IMR-90 (cell line): ENCODE measurements at regions not wholly inside any gene's neighbourhood (a gene's known extent, or its start where the extent isn't known, plus 50 kb on each side); places are given as distances from the start of the nearest gene placed in this dataset.

Experiments
- ATAC-seq: fragments of 200-7000 bp; cut with Tn5 transposase; 2 replicates; pipeline ENCODE4 v1.9.1; 2020; ENCODE audit warnings: low read depth, mild to moderate bottlenecking, moderate library complexity
- BruUV-seq: library from RNA; stranded (reverse); fragments of 400-500 nt; replicated peaks from 2 replicates; lab custom pipeline; 2021; lab: Mats Ljungman, UMichigan
- CTCF ChIA-PET: fragments of 300-600 bp; formaldehyde crosslinking; extraction: SDS; loops from one replicate; lab custom pipeline; 2021; ENCODE audit warnings: antibody characterized with exemption; lab: Yijun Ruan, JAX
- POLR2A ChIA-PET: fragments of 300-600 bp; sonication (Branson Sonifier 250); formaldehyde crosslinking; loops from one replicate; lab custom pipeline; 2022; ENCODE audit warnings: antibody characterized with exemption; ENCODE audit not compliant: unreplicated experiment; lab: Charles Lee
- DNase-seq: peaks from one replicate; pipeline ENCODE4 v3.0.0; 2013
- H2AFZ ChIP-seq: replicated peaks from 2 replicates; pipeline ENCODE3; 2013; ENCODE audit warnings: low read length, mild to moderate bottlenecking; ENCODE audit not compliant: poor library complexity
- H2AK5ac ChIP-seq: 2 replicates; pipeline ENCODE4 v1.6.1; 2013; ENCODE audit warnings: low read depth, low read length, inconsistent platforms
- H2AK9ac ChIP-seq: replicated peaks from 2 replicates; pipeline ENCODE3; 2013; ENCODE audit warnings: mild to moderate bottlenecking, low read depth, low read length, moderate library complexity; ENCODE audit not compliant: poor library complexity
- H2BK120ac ChIP-seq: 2 replicates; pipeline ENCODE4 v1.6.1; 2013; ENCODE audit warnings: low read depth, low read length, inconsistent platforms
- H2BK15ac ChIP-seq: 3 replicates; pipeline ENCODE4 v1.6.1; 2013; ENCODE audit warnings: low read depth, low read length, inconsistent platforms
- H2BK20ac ChIP-seq: 2 replicates; pipeline ENCODE4 v1.6.1; 2013; ENCODE audit warnings: low read depth, mild to moderate bottlenecking, inconsistent platforms, low read length, moderate library complexity
- H2BK5ac ChIP-seq: 2 replicates; pipeline ENCODE4 v1.6.1; 2013; ENCODE audit warnings: mild to moderate bottlenecking, low read depth, low read length, inconsistent platforms; ENCODE audit not compliant: poor library complexity, severe bottlenecking
- H3K14ac ChIP-seq: replicated peaks from 2 replicates; pipeline ENCODE4 v1.6.1; 2013; ENCODE audit warnings: low read depth, low read length, inconsistent platforms
- H3K18ac ChIP-seq: 2 replicates; pipeline ENCODE4 v1.6.1; 2013; ENCODE audit warnings: low read depth, low read length, control low read depth
- H3K23ac ChIP-seq: 2 replicates; pipeline ENCODE4 v1.6.1; 2013; ENCODE audit warnings: low read depth, low read length, inconsistent platforms
- H3K27ac ChIP-seq: 2 replicates; pipeline ENCODE4 v1.5.1; 2013; ENCODE audit warnings: mild to moderate bottlenecking, control low read depth, low read length; ENCODE audit not compliant: insufficient read depth
- H3K27me3 ChIP-seq: 2 replicates; pipeline ENCODE4 v1.6.1; 2013; ENCODE audit warnings: low read length; ENCODE audit not compliant: control insufficient read depth, insufficient read depth
- H3K36me3 ChIP-seq: 2 replicates; pipeline ENCODE4 v1.6.1; 2013; ENCODE audit warnings: low read length, mixed read lengths; ENCODE audit not compliant: control insufficient read depth, insufficient read depth
- H3K4ac ChIP-seq: 2 replicates; pipeline ENCODE4 v1.6.1; 2013; ENCODE audit warnings: low read depth, low read length, inconsistent platforms
- H3K4me1 ChIP-seq: 2 replicates; pipeline ENCODE4 v1.6.1; 2013; ENCODE audit warnings: low read length, mixed read lengths; ENCODE audit not compliant: control insufficient read depth, insufficient read depth
- H3K4me2 ChIP-seq: 2 replicates; pipeline ENCODE4 v1.6.1; 2013; ENCODE audit warnings: low read depth, mild to moderate bottlenecking, control low read depth, low read length, moderate library complexity
- H3K4me3 ChIP-seq: 2 replicates; pipeline ENCODE4 v1.5.1; 2013; ENCODE audit warnings: low read depth, mild to moderate bottlenecking, control low read depth, low read length, moderate library complexity; ENCODE audit not compliant: insufficient read depth
- H3K56ac ChIP-seq: 2 replicates; pipeline ENCODE4 v1.6.1; 2013; ENCODE audit warnings: low read length, inconsistent platforms; ENCODE audit not compliant: insufficient read depth; ENCODE audit errors: extremely low read depth
- H3K79me1 ChIP-seq, 2 experiments: 2 replicates each; pipeline ENCODE4 v1.6.1; 2013; ENCODE audit warnings: low read length in 2 of 2, inconsistent platforms in 1 of 2, low read depth in 1 of 2
- H3K9ac ChIP-seq: 2 replicates; pipeline ENCODE4 v1.6.1; 2013; ENCODE audit warnings: low read depth, low read length, control low read depth
- H3K9me1 ChIP-seq: 2 replicates; pipeline ENCODE4 v1.6.1; 2013; ENCODE audit warnings: low read length, inconsistent platforms; ENCODE audit not compliant: insufficient read depth
- H3K9me3 ChIP-seq: 2 replicates; pipeline ENCODE4 v1.6.1; 2013; ENCODE audit warnings: low read length; ENCODE audit not compliant: control insufficient read depth, insufficient read depth
- H4K20me1 ChIP-seq: 2 replicates; pipeline ENCODE4 v1.6.1; 2013; ENCODE audit warnings: low read length, inconsistent platforms; ENCODE audit not compliant: insufficient read depth
- H4K5ac ChIP-seq: 2 replicates; pipeline ENCODE4 v1.6.1; 2013; ENCODE audit warnings: mild to moderate bottlenecking, low read depth, low read length, control low read depth
- H4K8ac ChIP-seq, 2 experiments: 2 replicates each; pipeline ENCODE4 v1.6.1; 2013; ENCODE audit warnings: low read depth in 2 of 2, low read length in 2 of 2, control low read depth in 1 of 2, inconsistent platforms in 1 of 2
- H4K91ac ChIP-seq: 2 replicates; pipeline ENCODE4 v1.6.1; 2013; ENCODE audit warnings: low read depth, low read length, inconsistent platforms; ENCODE audit not compliant: insufficient read depth
- ELK1 ChIP-seq: fragments of 150-350 bp; IDR thresholded peaks from 2 replicates; pipeline ENCODE4 v1.6.1; 2016; ENCODE audit warnings: low read depth, mild to moderate bottlenecking, low read length, moderate library complexity, borderline replicate concordance
- MXI1 ChIP-seq: IDR thresholded peaks from 2 replicates; pipeline ENCODE4 v1.6.1; 2012; ENCODE audit warnings: low read depth, mild to moderate bottlenecking, low read length, moderate library complexity, borderline replicate concordance
- WGBS, 2 experiments: methylation state at CpG; one replicate each; pipeline versions ENCODE4 v1.1.5 to v1.1.7; 2013; ENCODE audit warnings: missing lambda C conversion rate in 2 of 2; ENCODE audit not compliant: insufficient read length in 1 of 2; ENCODE audit errors: extremely low coverage in 2 of 2; 5-methylcytosine and 5-hydroxymethylcytosine counted together
- dilution Hi-C: fragments of 300-500 bp; cut with HindIII; formaldehyde crosslinking; loops from one replicate; pipeline ENCODE4 v1.14.3; 2018; ENCODE audit warnings: low sequenced_read_pairs; ENCODE audit not compliant: unreplicated experiment
- in situ Hi-C: fragments of 300-500 bp; cut with MboI; formaldehyde crosslinking; loops from 3 replicates; pipeline ENCODE4 v1.14.3; 2019; ENCODE audit warnings: low sequenced_read_pairs, inconsistent platforms, mixed read lengths
- intact Hi-C: fragments of 100-400 bp; cut with micrococcal nuclease; formaldehyde crosslinking; loops from 2 replicates; pipeline ENCODE4 v1.10.0; 2022

- POLR2A ChIA-PET, result no interaction called here
- ATAC-seq, result no peak
- in situ Hi-C loops, result no loop called here
Observed at GRCh38 chr12:115134298-115134697, 450.3 kb upstream of the TBX3 start.

More at GRCh38 chr12:115134298-115134697, 450.3 kb upstream of the TBX3 start:
- Histone ChIP-seq H4K5ac (no peak overlapping the region), H2AK5ac (no peak overlapping the region), H2BK20ac (no peak overlapping the region), H3K79me1 (no peaks in the 10 kb centered on the region), H3K9me3 (peaks cover 2% of the 10 kb centered on the region; the same call in 1 of the 2 replicates), H3K4ac (no peak overlapping the region), H2BK15ac (no peak overlapping the region), H3K56ac (no peak overlapping the region), H2BK120ac (no peak overlapping the region), H3K4me3 (no peak overlapping the region), H3K4me2 (no peak overlapping the region), H4K20me1 (no peaks in the 10 kb centered on the region), H3K27me3 (no peaks in the 10 kb centered on the region), H2AK9ac (no peak overlapping the region), H3K4me1 (peaks cover 11% of the 10 kb centered on the region), H3K9ac (no peak overlapping the region), H3K18ac (no peak overlapping the region), H2AFZ (no peak overlapping the region), H4K91ac (no peak overlapping the region), H3K27ac (no peak overlapping the region), H3K36me3 (no peaks in the 10 kb centered on the region), H4K8ac (no peak overlapping the region), H3K14ac (no peak overlapping the region), H3K23ac (no peak overlapping the region), H3K9me1 (0 out of 2 replicates have a peak, but pooled peaks cover 3% of the 10 kb centered on the region), H2BK5ac (no peak overlapping the region)
- TF ChIP-seq MXI1, result no peak
- no peak for TF ChIP-seq ELK1
- dilution Hi-C loops (no loop called here), intact Hi-C loops (loop anchor here (10.0 kb wide), 1 partner anchor 319 kb away; no protein-coding TSS in a partner anchor)
- CTCF ChIA-PET, result no interaction called here
- no peak for DNase-seq
- BruUV-seq, result no TSS peak
- no CpG with 5 or more reads among the region's 1 CpG for WGBS, 2 experiments
